Ascending aorta (tissue), 2 donors: ENCODE measurements at regions not wholly inside any gene's neighbourhood (a gene's known extent, or its start where the extent isn't known, plus 50 kb on each side); places are given as distances from the start of the nearest gene placed in this dataset.

Experiments
- DNase-seq, 2 donors: peaks; one replicate each; pipeline ENCODE4 v3.0.0-alpha.2; 2019; ENCODE audit warnings: low spot score in 2 of 2
- H3K27ac ChIP-seq, 2 donors: fragments of 200-600 bp; sonication (generic); one replicate each; pipeline ENCODE4 v1.5.1; 2016 to 2017; ENCODE audit warnings: mild to moderate bottlenecking in 1 of 2
- H3K27me3 ChIP-seq: fragments of 200-600 bp; sonication (generic); one replicate; pipeline ENCODE4 v1.5.1; 2017
- H3K36me3 ChIP-seq, 2 donors: fragments of 200-600 bp; sonication (generic); one replicate each; pipeline ENCODE4 v1.5.1; 2016
- H3K4me1 ChIP-seq, 2 donors: fragments of 200-600 bp; sonication (generic); one replicate each; pipeline ENCODE4 v1.5.1; 2016 to 2017; ENCODE audit warnings: mild to moderate bottlenecking in 1 of 2
- H3K4me3 ChIP-seq, 2 donors: fragments of 200-600 bp; sonication (generic); one replicate each; pipeline ENCODE4 v1.5.1; 2016 to 2017; ENCODE audit warnings: mild to moderate bottlenecking in 1 of 2
- H3K9me3 ChIP-seq, 2 donors: fragments of 200-600 bp; sonication (generic); one replicate each; pipeline ENCODE4 v1.5.1; 2016
- CTCF ChIP-seq, 3 experiments: fragments of 200-600 bp in 2 of 3; fragments of 450-650 bp in 1 of 3; sonication (generic) in 2 of 3; IDR thresholded peaks; one replicate each; pipeline ENCODE4 v1.5.1; 2016 to 2019; ENCODE audit warnings: antibody characterized with exemption in 3 of 3, mild to moderate bottlenecking in 1 of 3, moderate library complexity in 1 of 3
- intact Hi-C: fragments of 100-400 bp; cut with DNase I; formaldehyde crosslinking; loops from one replicate; pipeline ENCODE4 v1.15.1; 2023

- no peak for DNase-seq
- Histone ChIP-seq H3K36me3 (no peaks in the 10 kb centered on the region), H3K27me3 (no peaks in the 10 kb centered on the region), H3K9me3 (no peaks in the 10 kb centered on the region), H3K4me1 (no peaks in the 10 kb centered on the region), H3K4me3 (no peak overlapping the region), H3K27ac (no peak overlapping the region)
- no peak for TF ChIP-seq CTCF (IDR thresholded peaks at IDR 0.05)
- intact Hi-C loops = no loop called here
Observed at GRCh38 chr3:82208002-82208710, 446.7 kb upstream of the GBE1 start.

- Histone ChIP-seq H3K36me3 (no peaks in the 10 kb centered on the region), H3K9me3 (no peaks in the 10 kb centered on the region), H3K27ac (no peak overlapping the region), H3K4me1 (no peaks in the 10 kb centered on the region), H3K4me3 (no peak overlapping the region), H3K27me3 (no peaks in the 10 kb centered on the region)
- intact Hi-C loops = no loop called here
- no peak for DNase-seq
- TF ChIP-seq CTCF (IDR thresholded peaks at IDR 0.05) = no peak
Observed at GRCh38 chr3:82202269-82202668, 440.8 kb upstream of the GBE1 start.

GRCh38 chr3:82201316-82201715, 439.9 kb upstream of the GBE1 start:
- Histone ChIP-seq H3K27me3 (no peaks in the 10 kb centered on the region), H3K4me1 (no peaks in the 10 kb centered on the region), H3K27ac (no peak overlapping the region), H3K36me3 (no peaks in the 10 kb centered on the region), H3K9me3 (no peaks in the 10 kb centered on the region), H3K4me3 (no peak overlapping the region)
- no peak for DNase-seq
- intact Hi-C loops = no loop called here
- no peak for TF ChIP-seq CTCF (IDR thresholded peaks at IDR 0.05)

- intact Hi-C loops = no loop called here
- no peaks in the 10 kb centered on the region for H3K36me3 ChIP-seq
- no peaks in the 10 kb centered on the region for H3K27me3 ChIP-seq
- no peak for TF ChIP-seq CTCF (IDR thresholded peaks at IDR 0.05)
- H3K27ac ChIP-seq = no peak overlapping the region
- no peaks in the 10 kb centered on the region for H3K4me1 ChIP-seq
- DNase-seq = no peak
- H3K9me3 ChIP-seq = no peaks in the 10 kb centered on the region
- H3K4me3 ChIP-seq = no peak overlapping the region
Observed at GRCh38 chr3:82198009-82198408, 436.6 kb upstream of the GBE1 start.

GRCh38 chr3:82196645-82197044, 435.2 kb upstream of the GBE1 start:
- Histone ChIP-seq H3K27ac (no peak overlapping the region), H3K9me3 (no peaks in the 10 kb centered on the region), H3K36me3 (no peaks in the 10 kb centered on the region), H3K4me3 (no peak overlapping the region), H3K4me1 (no peaks in the 10 kb centered on the region), H3K27me3 (no peaks in the 10 kb centered on the region)
- intact Hi-C loops = no loop called here
- DNase-seq = no peak
- no peak for TF ChIP-seq CTCF (IDR thresholded peaks at IDR 0.05)

- H3K36me3 ChIP-seq = no peaks in the 10 kb centered on the region
- no peaks in the 10 kb centered on the region for H3K9me3 ChIP-seq
- H3K4me3 ChIP-seq = no peak overlapping the region
- no peaks in the 10 kb centered on the region for H3K27me3 ChIP-seq
- no peak for DNase-seq
- no peaks in the 10 kb centered on the region for H3K4me1 ChIP-seq
- H3K27ac ChIP-seq = no peak overlapping the region
- intact Hi-C loops = no loop called here
- TF ChIP-seq CTCF (IDR thresholded peaks at IDR 0.05) = no peak
Observed at GRCh38 chr3:82194870-82195269, 433.4 kb upstream of the GBE1 start.
